SK-N-SH (cell line): ENCODE measurements at regions not wholly inside any gene's neighbourhood (a gene's known extent, or its start where the extent isn't known, plus 50 kb on each side); places are given as distances from the start of the nearest gene placed in this dataset.

Experiments used
- CTCF ChIA-PET: fragments of 300-600, 350-600 bp; formaldehyde crosslinking; extraction: SDS; loops from one replicate; lab custom pipeline; 2021; lab: Yijun Ruan, JAX
- POLR2A ChIA-PET: fragments of 350-600 bp; sonication (Branson Sonifier 250); formaldehyde crosslinking; extraction: SDS; loops from one replicate; lab custom pipeline; 2020; ENCODE audit warnings: antibody characterized with exemption, inconsistent platforms; lab: Yijun Ruan, JAX
- DNase-seq: peaks from one replicate; pipeline ENCODE4 v3.0.0; 2012
- H2AFZ ChIP-seq: fragments of 200-600 bp; sonication (generic); 2 replicates; pipeline ENCODE4 v1.8.1; 2016; ENCODE audit warnings: antibody characterized with exemption, mild to moderate bottlenecking, low read depth
- H3F3A ChIP-seq: fragments of 200-600 bp; sonication (generic); replicated peaks from 2 replicates; pipeline ENCODE3; 2016; ENCODE audit warnings: antibody characterized with exemption, mild to moderate bottlenecking; ENCODE audit not compliant: insufficient read depth
- H3K27ac ChIP-seq, 2 experiments: fragments of 200-500 bp in 1 of 2; fragments of 200-600 bp in 1 of 2; sonication (Bioruptor generic) in 1 of 2; sonication (generic), shearing (Covaris generic) in 1 of 2; 2 replicates each; pipeline versions ENCODE4 v1.5.1 to v1.6.1; 2014 to 2016; ENCODE audit warnings: low read depth in 2 of 2, inconsistent platforms in 1 of 2, low read length in 1 of 2, mild to moderate bottlenecking in 1 of 2, mixed read lengths in 1 of 2
- H3K27me3 ChIP-seq: fragments of 200-600 bp; sonication (generic), shearing (Covaris generic); 2 replicates; pipeline ENCODE4 v1.6.1; 2016; ENCODE audit warnings: mixed run types; ENCODE audit not compliant: insufficient read depth
- H3K36me3 ChIP-seq, 2 experiments: fragments of 200-500 bp in 1 of 2; fragments of 200-600 bp in 1 of 2; sonication (Bioruptor generic) in 1 of 2; sonication (generic) in 1 of 2; replicated peaks in 1 of 2; 2 replicates each; pipeline versions ENCODE3 to v1.5.1; 2014 to 2016; ENCODE audit warnings: low read length in 1 of 2, mild to moderate bottlenecking in 1 of 2; ENCODE audit not compliant: insufficient read depth in 2 of 2, control insufficient read depth in 1 of 2
- H3K4me1 ChIP-seq, 2 experiments: fragments of 200-500 bp in 1 of 2; fragments of 200-600 bp in 1 of 2; sonication (Bioruptor generic) in 1 of 2; sonication (generic), shearing (Covaris generic) in 1 of 2; 2 replicates each; pipeline versions ENCODE4 v1.5.1 to v1.6.1; 2014 to 2016; ENCODE audit warnings: low read depth in 1 of 2, low read length in 1 of 2, mixed run types in 1 of 2; ENCODE audit not compliant: insufficient read depth in 2 of 2, control insufficient read depth in 1 of 2
- H3K4me2 ChIP-seq: fragments of 200-600 bp; sonication (generic), shearing (Covaris generic); 2 replicates; pipeline ENCODE4 v1.6.1; 2017; ENCODE audit warnings: mixed run types
- H3K4me3 ChIP-seq, 2 experiments: fragments of 200-500 bp in 1 of 2; fragments of 200-600 bp in 1 of 2; sonication (Bioruptor generic) in 1 of 2; sonication (generic), shearing (Covaris generic) in 1 of 2; 2 replicates each; pipeline versions ENCODE4 v1.5.1 to v1.8.1; 2014 to 2016; ENCODE audit warnings: low read depth in 2 of 2, inconsistent platforms in 1 of 2, low read length in 1 of 2, mild to moderate bottlenecking in 1 of 2, mixed read lengths in 1 of 2, moderate library complexity in 1 of 2
- H3K79me2 ChIP-seq: fragments of 200-600 bp; sonication (generic); 2 replicates; pipeline ENCODE4 v1.8.1; 2017; ENCODE audit warnings: mild to moderate bottlenecking; ENCODE audit not compliant: insufficient read depth
- H3K9ac ChIP-seq: fragments of 200-600 bp; sonication (generic); 2 replicates; pipeline ENCODE4 v1.6.1; 2017; ENCODE audit warnings: mixed run types
- H3K9me2 ChIP-seq: fragments of 200-600 bp; sonication (generic); 2 replicates; pipeline ENCODE4 v1.6.1; 2017; ENCODE audit warnings: mixed run types
- H3K9me3 ChIP-seq: fragments of 200-600 bp; sonication (generic); 2 replicates; pipeline ENCODE4 v1.6.1; 2017; ENCODE audit warnings: mixed run types, mild to moderate bottlenecking, moderate library complexity
- H4K20me1 ChIP-seq: fragments of 200-600 bp; sonication (generic); 2 replicates; pipeline ENCODE4 v1.6.1; 2017; ENCODE audit warnings: mild to moderate bottlenecking, mixed run types; ENCODE audit not compliant: insufficient read depth
- CHD2 ChIP-seq: fragments of 150-350 bp; IDR thresholded peaks from 2 replicates; pipeline ENCODE4 v1.6.1; 2018; ENCODE audit warnings: low read length; ENCODE audit not compliant: partially characterized antibody
- ELF1 ChIP-seq: IDR thresholded peaks from 2 replicates; pipeline ENCODE4 v1.4.0; 2012
- EP300 ChIP-seq, 2 experiments: IDR thresholded peaks; 2 replicates each; pipeline versions ENCODE4 v1.4.0 to v1.6.1; 2012; ENCODE audit warnings: borderline replicate concordance in 1 of 2, low read depth in 1 of 2, low read length in 1 of 2
- FOXM1 ChIP-seq: IDR thresholded peaks from 2 replicates; pipeline ENCODE4 v1.4.0; 2012; ENCODE audit warnings: low read depth, mild to moderate bottlenecking
- GATA2 ChIP-seq: sonication (generic); formaldehyde crosslinking; IDR thresholded peaks from 2 replicates; pipeline ENCODE4 v1.5.0; 2020; ENCODE audit warnings: mild to moderate bottlenecking, missing genetic modification reagents
- IRF3 ChIP-seq: fragments of 150-350 bp; IDR thresholded peaks from 2 replicates; pipeline ENCODE4 v1.6.1; 2016; ENCODE audit warnings: mild to moderate bottlenecking, low read depth, low read length
- JUND ChIP-seq: IDR thresholded peaks from 2 replicates; pipeline ENCODE4 v1.4.0; 2012
- MXI1 ChIP-seq: IDR thresholded peaks from 2 replicates; pipeline ENCODE4 v1.6.1; 2012; ENCODE audit warnings: mild to moderate bottlenecking, low read depth, low read length, improper control_type of control experiment
- NRF1 ChIP-seq: IDR thresholded peaks from 2 replicates; pipeline ENCODE4 v1.6.1; 2012; ENCODE audit warnings: low read depth, mild to moderate bottlenecking, low read length
- PBX3 ChIP-seq: IDR thresholded peaks from 2 replicates; pipeline ENCODE4; 2012
- RAD21 ChIP-seq: IDR thresholded peaks from 2 replicates; pipeline ENCODE4 v1.6.1; 2012; ENCODE audit warnings: mild to moderate bottlenecking, low read length
- RCOR1 ChIP-seq: fragments of 150-350 bp; IDR thresholded peaks from 2 replicates; pipeline ENCODE4 v1.6.1; 2017; ENCODE audit warnings: antibody characterized with exemption, low read length
- RFX5 ChIP-seq: IDR thresholded peaks from 2 replicates; pipeline ENCODE4 v1.6.1; 2012; ENCODE audit warnings: mild to moderate bottlenecking, improper control_type of control experiment, low read length
- TAF1 ChIP-seq: IDR thresholded peaks from 2 replicates; pipeline ENCODE4 v1.6.1; 2012; ENCODE audit warnings: low read depth, mild to moderate bottlenecking, low read length, moderate library complexity, borderline replicate concordance
- TCF12 ChIP-seq: IDR thresholded peaks from 2 replicates; pipeline ENCODE4 v1.4.0; 2012
- TEAD4 ChIP-seq: IDR thresholded peaks from 2 replicates; pipeline ENCODE4 v1.4.0; 2012; ENCODE audit warnings: mild to moderate bottlenecking, borderline replicate concordance; ENCODE audit not compliant: insufficient read depth
- USF1 ChIP-seq: IDR thresholded peaks from 2 replicates; pipeline ENCODE4 v1.4.0; 2012; ENCODE audit warnings: low read depth, borderline replicate concordance
- ZBTB33 ChIP-seq: IDR thresholded peaks from 2 replicates; pipeline ENCODE4 v1.4.0; 2012; ENCODE audit warnings: low read depth, borderline replicate concordance
- TF ChIP-seq, protein P1 (sequence below): IDR thresholded peaks from 2 replicates; pipeline ENCODE4 v1.6.1; 2012; ENCODE audit warnings: mild to moderate bottlenecking, low read depth, low read length, moderate library complexity
- TF ChIP-seq, protein P2 (sequence below): IDR thresholded peaks from 2 replicates; pipeline ENCODE4 v1.4.0; 2012; ENCODE audit warnings: low read depth

GRCh38 chr13:55120631-55121030 lies 2020.1 kb upstream of the PRR20A start:
- Histone ChIP-seq H3K36me3 (no peaks in the 10 kb centered on the region), H3K4me1 (no peaks in the 10 kb centered on the region), H3K9ac (no peak overlapping the region), H3K27ac (no peak overlapping the region), H3K9me3 (no peaks in the 10 kb centered on the region), H4K20me1 (no peaks in the 10 kb centered on the region), H3F3A (no peaks in the 10 kb centered on the region), H3K79me2 (no peaks in the 10 kb centered on the region), H3K4me2 (no peak overlapping the region), H2AFZ (no peak overlapping the region), H3K27me3 (no peaks in the 10 kb centered on the region), H3K9me2 (no peaks in the 10 kb centered on the region), H3K4me3 (no peak overlapping the region)
- ChIA-PET POLR2A (no interaction called here), CTCF (no interaction called here)
- TF ChIP-seq ZBTB33, result no peak
- TF ChIP-seq GATA2 (CRISPR knock-in tag), result no peak
- no peak for TF ChIP-seq TCF12
- TF ChIP-seq EP300 (IDR thresholded peaks at IDR 0.05; ENCODE audit: borderline replicate concordance in 1 of 2, low read depth in 1 of 2, low read length in 1 of 2), result no peak
- TF ChIP-seq JUND, result no peak
- no peak for TF ChIP-seq RAD21
- TF ChIP-seq CHD2, result no peak
- TF ChIP-seq USF1, result no peak
- TF ChIP-seq, protein P1, sequence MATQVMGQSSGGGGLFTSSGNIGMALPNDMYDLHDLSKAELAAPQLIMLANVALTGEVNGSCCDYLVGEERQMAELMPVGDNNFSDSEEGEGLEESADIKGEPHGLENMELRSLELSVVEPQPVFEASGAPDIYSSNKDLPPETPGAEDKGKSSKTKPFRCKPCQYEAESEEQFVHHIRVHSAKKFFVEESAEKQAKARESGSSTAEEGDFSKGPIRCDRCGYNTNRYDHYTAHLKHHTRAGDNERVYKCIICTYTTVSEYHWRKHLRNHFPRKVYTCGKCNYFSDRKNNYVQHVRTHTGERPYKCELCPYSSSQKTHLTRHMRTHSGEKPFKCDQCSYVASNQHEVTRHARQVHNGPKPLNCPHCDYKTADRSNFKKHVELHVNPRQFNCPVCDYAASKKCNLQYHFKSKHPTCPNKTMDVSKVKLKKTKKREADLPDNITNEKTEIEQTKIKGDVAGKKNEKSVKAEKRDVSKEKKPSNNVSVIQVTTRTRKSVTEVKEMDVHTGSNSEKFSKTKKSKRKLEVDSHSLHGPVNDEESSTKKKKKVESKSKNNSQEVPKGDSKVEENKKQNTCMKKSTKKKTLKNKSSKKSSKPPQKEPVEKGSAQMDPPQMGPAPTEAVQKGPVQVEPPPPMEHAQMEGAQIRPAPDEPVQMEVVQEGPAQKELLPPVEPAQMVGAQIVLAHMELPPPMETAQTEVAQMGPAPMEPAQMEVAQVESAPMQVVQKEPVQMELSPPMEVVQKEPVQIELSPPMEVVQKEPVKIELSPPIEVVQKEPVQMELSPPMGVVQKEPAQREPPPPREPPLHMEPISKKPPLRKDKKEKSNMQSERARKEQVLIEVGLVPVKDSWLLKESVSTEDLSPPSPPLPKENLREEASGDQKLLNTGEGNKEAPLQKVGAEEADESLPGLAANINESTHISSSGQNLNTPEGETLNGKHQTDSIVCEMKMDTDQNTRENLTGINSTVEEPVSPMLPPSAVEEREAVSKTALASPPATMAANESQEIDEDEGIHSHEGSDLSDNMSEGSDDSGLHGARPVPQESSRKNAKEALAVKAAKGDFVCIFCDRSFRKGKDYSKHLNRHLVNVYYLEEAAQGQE, result no peak
- TF ChIP-seq IRF3, result no peak
- no peak for TF ChIP-seq TEAD4
- no peak for TF ChIP-seq FOXM1
- no peak for TF ChIP-seq MXI1
- no peak for TF ChIP-seq RCOR1
- TF ChIP-seq PBX3, result no peak
- TF ChIP-seq ELF1, result no peak
- no peak for TF ChIP-seq RFX5
- TF ChIP-seq, protein P2, sequence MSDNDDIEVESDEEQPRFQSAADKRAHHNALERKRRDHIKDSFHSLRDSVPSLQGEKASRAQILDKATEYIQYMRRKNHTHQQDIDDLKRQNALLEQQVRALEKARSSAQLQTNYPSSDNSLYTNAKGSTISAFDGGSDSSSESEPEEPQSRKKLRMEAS, result no peak
- no peak for TF ChIP-seq TAF1
- no peak for TF ChIP-seq NRF1
- no peak for DNase-seq
